OCI-LY3 (cell line): ENCODE measurements at regions not wholly inside any gene's neighbourhood (a gene's known extent, or its start where the extent isn't known, plus 50 kb on each side); places are given as distances from the start of the nearest gene placed in this dataset.

Experiments
- EZH2phosphoT487 ChIP-seq: fragments of 200-600 bp; shearing (Covaris generic); IDR thresholded peaks from 2 replicates; pipeline ENCODE4 v1.6.1; 2018; ENCODE audit warnings: antibody characterized with exemption, mixed run types, low read depth
- TF ChIP-seq, protein P1 (sequence below): fragments of 200-600, 300-600 bp; sonication (generic); IDR thresholded peaks from 2 replicates; pipeline ENCODE4 v1.5.1; 2014; ENCODE audit warnings: antibody characterized with exemption, low read length, low read depth

GRCh38 chr10:121106611-121107010, 255.4 kb downstream of the WDR11 start:
- TF ChIP-seq, protein P1, sequence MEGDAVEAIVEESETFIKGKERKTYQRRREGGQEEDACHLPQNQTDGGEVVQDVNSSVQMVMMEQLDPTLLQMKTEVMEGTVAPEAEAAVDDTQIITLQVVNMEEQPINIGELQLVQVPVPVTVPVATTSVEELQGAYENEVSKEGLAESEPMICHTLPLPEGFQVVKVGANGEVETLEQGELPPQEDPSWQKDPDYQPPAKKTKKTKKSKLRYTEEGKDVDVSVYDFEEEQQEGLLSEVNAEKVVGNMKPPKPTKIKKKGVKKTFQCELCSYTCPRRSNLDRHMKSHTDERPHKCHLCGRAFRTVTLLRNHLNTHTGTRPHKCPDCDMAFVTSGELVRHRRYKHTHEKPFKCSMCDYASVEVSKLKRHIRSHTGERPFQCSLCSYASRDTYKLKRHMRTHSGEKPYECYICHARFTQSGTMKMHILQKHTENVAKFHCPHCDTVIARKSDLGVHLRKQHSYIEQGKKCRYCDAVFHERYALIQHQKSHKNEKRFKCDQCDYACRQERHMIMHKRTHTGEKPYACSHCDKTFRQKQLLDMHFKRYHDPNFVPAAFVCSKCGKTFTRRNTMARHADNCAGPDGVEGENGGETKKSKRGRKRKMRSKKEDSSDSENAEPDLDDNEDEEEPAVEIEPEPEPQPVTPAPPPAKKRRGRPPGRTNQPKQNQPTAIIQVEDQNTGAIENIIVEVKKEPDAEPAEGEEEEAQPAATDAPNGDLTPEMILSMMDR, result no peak
- TF ChIP-seq EZH2phosphoT487, result no peak
